CD4-positive, alpha-beta memory T cell (primary cell): ENCODE measurements at regions not wholly inside any gene's neighbourhood (a gene's known extent, or its start where the extent isn't known, plus 50 kb on each side); places are given as distances from the start of the nearest gene placed in this dataset.

ENCODE experiments used
- CTCF ChIA-PET: fragments of 350-600 bp; sonication (Branson Sonifier 250); formaldehyde crosslinking; loops from one replicate; lab custom pipeline; 2021; ENCODE audit warnings: inconsistent platforms; ENCODE audit not compliant: partially characterized antibody; lab: Charles Lee
- POLR2A ChIA-PET: fragments of 350-600 bp; sonication (Branson Sonifier 250); formaldehyde crosslinking; loops from one replicate; lab custom pipeline; 2021; ENCODE audit not compliant: partially characterized antibody; lab: Charles Lee
- DNase-seq, 5 donors: peaks; one replicate each; pipeline versions ENCODE4 v3.0.0 to v3.0.0-alpha.2; 2020 to 2022; ENCODE audit warnings: mixed read lengths in 1 of 5
- H3K27ac ChIP-seq: one replicate; pipeline ENCODE4 v1.7.0; 2013; ENCODE audit warnings: low read depth, low read length
- H3K27me3 ChIP-seq: 2 replicates; pipeline ENCODE4 v1.7.0; 2013; ENCODE audit warnings: mild to moderate bottlenecking, low read length, moderate library complexity; ENCODE audit not compliant: insufficient read depth
- H3K36me3 ChIP-seq: 2 replicates; pipeline ENCODE4 v1.7.0; 2013; ENCODE audit warnings: mild to moderate bottlenecking, low read length, moderate library complexity; ENCODE audit not compliant: insufficient read depth
- H3K4me1 ChIP-seq: 2 replicates; pipeline ENCODE4 v1.7.0; 2013; ENCODE audit warnings: mild to moderate bottlenecking, low read length, moderate library complexity; ENCODE audit not compliant: insufficient read depth
- H3K4me3 ChIP-seq, 2 donors: one replicate each; pipeline ENCODE4 v1.7.0; 2013; ENCODE audit warnings: low read length in 2 of 2, mild to moderate bottlenecking in 1 of 2
- H3K9me3 ChIP-seq, 2 donors: one replicate each; pipeline ENCODE4 v1.7.0; 2013; ENCODE audit warnings: low read length in 2 of 2, control low read depth in 1 of 2; ENCODE audit not compliant: control insufficient read depth in 1 of 2
- H3K27ac Mint-ChIP-seq, 7 donors: one replicate each; pipeline ENCODE4 v1.8.0; 2020 to 2021; ENCODE audit warnings: mixed read lengths in 7 of 7, mild to moderate bottlenecking in 6 of 7, inconsistent platforms in 3 of 7, moderate library complexity in 3 of 7
- H3K27me3 Mint-ChIP-seq, 2 donors: one replicate each; pipeline ENCODE4 v1.8.0; 2020 to 2021; ENCODE audit warnings: mixed read lengths in 2 of 2
- H3K36me3 Mint-ChIP-seq, 2 donors: one replicate each; pipeline ENCODE4 v1.8.0; 2020 to 2021; ENCODE audit warnings: mixed read lengths in 2 of 2, inconsistent platforms in 1 of 2, mild to moderate bottlenecking in 1 of 2
- H3K4me1 Mint-ChIP-seq, 4 donors: one replicate each; pipeline ENCODE4 v1.8.0; 2020 to 2021; ENCODE audit warnings: mixed read lengths in 4 of 4, mild to moderate bottlenecking in 1 of 4
- H3K4me3 Mint-ChIP-seq, 8 donors: one replicate each; pipeline ENCODE4 v1.8.0; 2020 to 2021; ENCODE audit warnings: mixed read lengths in 8 of 8, mild to moderate bottlenecking in 7 of 8, moderate library complexity in 6 of 8, inconsistent platforms in 3 of 8
- H3K9me3 Mint-ChIP-seq, 8 donors: one replicate each; pipeline ENCODE4 v1.8.0; 2020 to 2021; ENCODE audit warnings: mixed read lengths in 8 of 8, mild to moderate bottlenecking in 5 of 8, inconsistent platforms in 3 of 8, moderate library complexity in 1 of 8
- intact Hi-C: fragments of 100-400 bp; cut with micrococcal nuclease; formaldehyde crosslinking; loops from one replicate; pipeline ENCODE4 v1.15.1; 2023

DNA sequence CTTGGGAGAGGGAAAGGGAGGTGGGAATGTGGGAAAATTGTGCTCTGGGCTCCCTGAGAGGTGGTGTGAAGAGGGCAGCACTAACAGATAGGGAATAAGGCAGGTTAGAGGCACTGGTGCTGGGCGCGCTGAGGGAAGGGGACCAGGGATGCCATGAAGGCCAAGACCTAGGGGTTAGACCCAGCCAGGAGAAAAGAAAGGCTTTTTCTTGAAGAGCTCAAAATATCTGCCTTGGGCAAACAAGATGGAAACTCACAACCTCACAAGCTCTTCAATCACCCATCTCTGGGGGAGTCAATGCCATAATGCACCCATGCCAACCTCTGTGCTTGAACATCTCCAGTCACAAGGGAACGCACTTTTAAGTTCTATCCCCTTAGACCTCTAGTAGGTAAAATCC, 363.6 kb upstream of the CHD6 start:
- H3K36me3 ChIP-seq: no peaks in the 10 kb centered on the region
- Mint-ChIP-seq H3K4me1 (no peaks in the 10 kb centered on the region), H3K9me3 (peaks cover 0 to 6% (median 0%) of the 10 kb centered on the region in 8 donors), H3K4me3 (no peak overlapping the region), H3K27ac (no peak overlapping the region), H3K36me3 (no peaks in the 10 kb centered on the region), H3K27me3 (no peaks in the 10 kb centered on the region)
- H3K4me3 ChIP-seq: no peak overlapping the region
- no peaks in the 10 kb centered on the region for H3K27me3 ChIP-seq
- intact Hi-C loops: no loop called here
- H3K9me3 ChIP-seq: no peaks in the 10 kb centered on the region
- no peak overlapping the region for H3K27ac ChIP-seq
- CTCF ChIA-PET: no interaction called here
- DNase-seq: no peak
- POLR2A ChIA-PET: no interaction called here
- no peaks in the 10 kb centered on the region for H3K4me1 ChIP-seq

DNA sequence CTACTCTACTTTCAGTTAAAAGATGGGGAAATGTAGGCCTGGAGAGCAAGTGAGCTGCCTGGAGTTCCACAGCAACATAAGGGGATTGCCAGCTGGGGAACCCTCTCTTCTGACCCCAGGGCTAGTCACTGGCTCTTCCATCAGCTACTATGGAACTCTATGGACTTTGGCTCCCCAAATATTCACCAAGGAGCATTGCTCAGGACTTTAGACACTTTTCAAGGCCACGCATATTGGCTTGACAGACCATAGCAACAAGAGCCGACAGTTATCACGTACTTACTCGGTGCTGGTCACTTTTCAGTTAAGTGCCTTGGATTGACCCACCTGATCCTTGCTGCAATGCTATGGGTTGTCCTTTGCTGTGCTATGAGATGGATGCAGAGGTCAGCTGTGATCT, 360.7 kb upstream of the CHD6 start:
- H3K27ac ChIP-seq: no peak overlapping the region

GRCh38 chr20:41978246-41978790, 360.1 kb upstream of the CHD6 start:
- ChIA-PET CTCF (no interaction called here), POLR2A (no interaction called here)
- intact Hi-C loops: no loop called here
- H3K27me3 Mint-ChIP-seq: no peaks in the 10 kb centered on the region
- no peak overlapping the region for H3K27ac Mint-ChIP-seq
- H3K4me1 Mint-ChIP-seq: no peaks in the 10 kb centered on the region
- H3K27me3 ChIP-seq: no peaks in the 10 kb centered on the region
- no peak overlapping the region for H3K4me3 Mint-ChIP-seq
- no peak for DNase-seq
- H3K27ac ChIP-seq: no peak overlapping the region
- no peaks in the 10 kb centered on the region for H3K36me3 Mint-ChIP-seq
- no peaks in the 10 kb centered on the region for H3K36me3 ChIP-seq
- H3K4me1 ChIP-seq: no peaks in the 10 kb centered on the region
- no peaks in the 10 kb centered on the region for H3K9me3 ChIP-seq
- H3K4me3 ChIP-seq: no peak overlapping the region
- H3K9me3 Mint-ChIP-seq: peaks cover 0 to 3% (median 0%) of the 10 kb centered on the region in 8 donors

More for the DNA sequence above, 360.7 kb upstream of the CHD6 start:
- Histone ChIP-seq H3K4me1 (no peaks in the 10 kb centered on the region), H3K4me3 (no peak overlapping the region), H3K9me3 (no peaks in the 10 kb centered on the region), H3K27me3 (no peaks in the 10 kb centered on the region), H3K36me3 (no peaks in the 10 kb centered on the region)
- intact Hi-C loops: no loop called here
- no peak for DNase-seq
- Mint-ChIP-seq H3K27me3 (no peaks in the 10 kb centered on the region), H3K36me3 (no peaks in the 10 kb centered on the region), H3K27ac (no peak overlapping the region), H3K4me3 (no peak overlapping the region), H3K4me1 (no peaks in the 10 kb centered on the region), H3K9me3 (peaks cover 0 to 3% (median 0%) of the 10 kb centered on the region in 8 donors)
- POLR2A ChIA-PET: no interaction called here
- CTCF ChIA-PET: no interaction called here

DNA sequence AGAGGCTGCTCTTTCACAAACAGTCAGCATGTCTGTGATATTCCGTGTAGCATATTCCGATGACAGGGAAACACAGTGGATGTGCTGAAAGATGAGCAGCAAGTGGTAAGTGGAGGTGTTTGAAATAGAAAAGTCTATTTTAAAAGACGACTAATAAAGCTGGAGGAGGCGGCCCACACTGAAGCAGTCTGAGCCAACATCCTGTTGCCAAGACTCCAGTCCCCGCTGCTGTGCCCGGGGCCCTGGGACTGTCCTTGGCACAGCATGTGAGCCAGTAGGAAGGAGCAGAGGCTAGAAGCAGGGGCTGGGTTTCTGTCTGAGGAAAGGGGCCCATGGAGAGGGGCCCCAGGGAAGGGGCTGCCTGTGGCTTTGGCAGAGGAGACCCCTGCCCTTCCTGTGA, 351.5 kb upstream of the CHD6 start:
- Histone ChIP-seq H3K27ac (no peak overlapping the region), H3K4me3 (no peak overlapping the region), H3K27me3 (no peaks in the 10 kb centered on the region), H3K36me3 (no peaks in the 10 kb centered on the region), H3K4me1 (no peaks in the 10 kb centered on the region), H3K9me3 (no peaks in the 10 kb centered on the region)
- Mint-ChIP-seq H3K27me3 (peaks cover 0 to 2% of the 10 kb centered on the region in 2 donors), H3K27ac (no peak overlapping the region), H3K9me3 (peaks cover 0 to 25% (median 5%) of the 10 kb centered on the region in 8 donors), H3K4me1 (no peaks in the 10 kb centered on the region), H3K36me3 (no peaks in the 10 kb centered on the region), H3K4me3 (no peak overlapping the region)
- DNase-seq: no peak
- intact Hi-C loops: no loop called here
- ChIA-PET CTCF (no interaction called here), POLR2A (no interaction called here)

GRCh38 chr20:41960166-41960565, 342.0 kb upstream of the CHD6 start:
- Histone ChIP-seq H3K27me3 (no peaks in the 10 kb centered on the region), H3K4me3 (no peak overlapping the region), H3K27ac (no peak overlapping the region), H3K4me1 (no peaks in the 10 kb centered on the region), H3K36me3 (no peaks in the 10 kb centered on the region), H3K9me3 (no peaks in the 10 kb centered on the region)
- intact Hi-C loops: no loop called here
- H3K27me3 Mint-ChIP-seq: no peaks in the 10 kb centered on the region
- no peak overlapping the region for H3K27ac Mint-ChIP-seq
- peak overlapping the region in 1 of 8 donors; percentile 4 for H3K4me3 Mint-ChIP-seq
- no peak for DNase-seq
- H3K9me3 Mint-ChIP-seq: peaks cover 0 to 6% (median under 1%) of the 10 kb centered on the region in 8 donors
- no peaks in the 10 kb centered on the region for H3K4me1 Mint-ChIP-seq
- POLR2A ChIA-PET: no interaction called here
- CTCF ChIA-PET: no interaction called here
- no peaks in the 10 kb centered on the region for H3K36me3 Mint-ChIP-seq

DNA sequence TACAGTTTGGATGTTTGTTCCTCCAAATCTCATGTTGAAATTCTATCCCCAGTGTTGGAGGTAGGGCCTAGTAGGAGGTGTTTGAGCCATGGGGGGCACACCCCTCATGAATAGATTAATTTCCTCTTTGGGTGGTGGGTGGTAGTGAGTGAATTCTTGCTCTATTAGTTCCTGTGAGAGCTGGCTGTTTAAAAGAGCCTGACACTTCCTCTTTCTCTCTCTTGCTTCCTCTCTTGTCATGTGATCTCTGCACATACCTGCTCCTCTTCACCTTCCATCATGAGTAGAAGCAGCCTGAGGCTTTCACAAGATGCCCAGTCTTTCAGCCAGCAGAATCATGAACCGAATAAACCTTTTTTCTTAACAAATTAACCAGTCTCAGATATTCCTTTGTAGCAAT, 340.2 kb upstream of the CHD6 start:
- no peaks in the 10 kb centered on the region for H3K27me3 ChIP-seq
- no peak overlapping the region for H3K4me3 ChIP-seq
- Mint-ChIP-seq H3K4me1 (no peaks in the 10 kb centered on the region), H3K9me3 (peaks cover 0 to 6% (median 2%) of the 10 kb centered on the region in 8 donors), H3K27me3 (peaks cover 0 to 2% of the 10 kb centered on the region in 2 donors), H3K36me3 (no peaks in the 10 kb centered on the region), H3K4me3 (no peak overlapping the region), H3K27ac (no peak overlapping the region)
- intact Hi-C loops: no loop called here
- no peaks in the 10 kb centered on the region for H3K4me1 ChIP-seq
- no peaks in the 10 kb centered on the region for H3K36me3 ChIP-seq
- ChIA-PET POLR2A (no interaction called here), CTCF (no interaction called here)
- H3K9me3 ChIP-seq: no peaks in the 10 kb centered on the region
- no peak for DNase-seq
- no peak overlapping the region for H3K27ac ChIP-seq

GRCh38 chr20:41956338-41957074, 338.3 kb upstream of the CHD6 start:
- ChIA-PET CTCF (no interaction called here), POLR2A (no interaction called here)
- H3K27ac ChIP-seq: no peak overlapping the region
- peaks cover 0 to 2% of the 10 kb centered on the region in 2 donors for H3K27me3 Mint-ChIP-seq
- no peaks in the 10 kb centered on the region for H3K27me3 ChIP-seq
- no peaks in the 10 kb centered on the region for H3K4me1 ChIP-seq
- no peak for DNase-seq
- no peak overlapping the region for H3K4me3 ChIP-seq
- H3K4me1 Mint-ChIP-seq: no peaks in the 10 kb centered on the region
- H3K27ac Mint-ChIP-seq: no peak overlapping the region
- H3K36me3 ChIP-seq: no peaks in the 10 kb centered on the region
- intact Hi-C loops: no loop called here
- no peaks in the 10 kb centered on the region for H3K36me3 Mint-ChIP-seq
- H3K9me3 ChIP-seq: no peaks in the 10 kb centered on the region
- peaks cover 0 to 6% (median 3%) of the 10 kb centered on the region in 8 donors for H3K9me3 Mint-ChIP-seq
- peak overlapping the region in 1 of 8 donors; percentile 5 for H3K4me3 Mint-ChIP-seq
